GM19099 (cell line): ENCODE measurements at regions not wholly inside any gene's neighbourhood (a gene's known extent, or its start where the extent isn't known, plus 50 kb on each side); places are given as distances from the start of the nearest gene placed in this dataset.

Experiments
- POLR2A ChIP-seq: IDR thresholded peaks from 3 replicates; pipeline ENCODE4 v1.6.1; 2011; ENCODE audit warnings: low read depth; ENCODE audit not compliant: insufficient read length; ENCODE audit errors: extremely low read depth

DNA sequence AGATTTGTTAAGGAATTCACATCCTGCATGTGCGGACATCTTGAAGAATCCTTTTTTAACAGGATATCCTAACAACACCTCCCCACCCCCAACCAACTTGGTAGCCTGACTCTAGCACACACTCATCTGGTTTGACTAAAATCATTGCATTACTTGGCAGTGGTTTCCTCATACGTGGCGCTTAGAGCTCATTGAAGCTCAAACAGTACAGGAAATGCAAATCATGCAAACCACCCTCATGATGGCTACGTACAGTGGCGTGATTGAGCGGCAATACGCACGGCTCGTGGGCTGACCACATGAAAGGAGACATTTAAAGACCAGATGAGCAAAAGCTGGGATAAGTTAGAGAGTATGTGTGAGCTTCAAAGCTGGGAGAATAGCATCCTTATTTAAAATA is 336.2 kb downstream of the ZEB2 start:
- TF ChIP-seq POLR2A: no peak

DNA sequence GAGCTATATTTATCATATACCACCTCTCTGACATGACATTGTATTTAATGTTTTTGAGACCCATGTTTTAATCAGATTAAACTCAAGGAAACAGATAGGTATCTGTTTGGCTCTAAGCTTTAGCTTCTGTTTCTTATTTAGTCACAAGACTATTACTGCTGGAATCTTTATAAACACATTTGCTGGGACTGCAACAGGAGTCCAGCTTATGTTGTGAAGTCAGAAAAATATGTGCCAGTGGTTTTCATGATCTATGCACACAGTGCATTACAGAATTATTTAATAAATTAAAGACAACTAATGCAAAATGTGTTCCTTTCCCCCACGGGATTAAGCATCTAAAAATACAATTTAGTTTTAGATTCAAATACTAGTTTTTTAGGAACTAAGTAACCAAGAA is 338.9 kb downstream of the ZEB2 start:
- no peak for TF ChIP-seq POLR2A

DNA sequence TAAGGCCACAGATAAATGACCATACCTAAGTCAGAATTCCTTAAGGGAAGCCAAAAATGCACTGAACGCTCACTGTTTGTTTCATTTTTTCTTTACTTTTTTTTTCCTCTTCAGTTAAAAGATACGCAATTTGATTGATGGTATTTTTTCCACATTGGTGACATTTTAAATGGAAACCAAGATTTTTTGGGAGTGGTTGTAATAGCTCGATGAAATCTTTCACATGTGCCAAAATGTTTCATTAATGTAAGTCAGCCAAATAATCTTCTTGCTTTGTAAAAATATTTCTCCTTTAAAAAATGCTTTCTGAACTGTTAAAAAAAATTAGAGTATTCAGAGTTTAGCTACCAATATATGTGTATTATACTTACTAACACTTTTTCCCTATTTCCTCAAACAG is 339.8 kb downstream of the ZEB2 start:
- no peak for TF ChIP-seq POLR2A

DNA sequence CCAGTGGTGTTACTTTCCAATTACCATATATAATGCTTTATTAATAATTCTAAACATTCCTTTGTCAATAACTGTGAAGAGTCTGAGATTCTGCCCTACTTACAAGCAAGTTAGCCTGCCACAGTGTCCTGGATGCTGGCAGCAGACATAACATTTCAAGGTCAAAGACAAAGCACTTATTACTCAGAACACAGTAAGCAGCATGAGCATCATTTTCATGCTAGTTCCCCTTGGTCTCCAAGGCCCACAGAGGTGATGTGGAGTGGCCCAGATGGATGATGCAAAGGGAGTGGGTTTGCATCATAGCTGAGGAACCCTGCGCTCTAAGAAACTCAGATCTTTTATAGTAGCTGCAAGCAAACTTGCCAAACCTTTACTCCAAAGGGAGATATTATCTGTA is 349.7 kb downstream of the ZEB2 start:
- no peak for TF ChIP-seq POLR2A

DNA sequence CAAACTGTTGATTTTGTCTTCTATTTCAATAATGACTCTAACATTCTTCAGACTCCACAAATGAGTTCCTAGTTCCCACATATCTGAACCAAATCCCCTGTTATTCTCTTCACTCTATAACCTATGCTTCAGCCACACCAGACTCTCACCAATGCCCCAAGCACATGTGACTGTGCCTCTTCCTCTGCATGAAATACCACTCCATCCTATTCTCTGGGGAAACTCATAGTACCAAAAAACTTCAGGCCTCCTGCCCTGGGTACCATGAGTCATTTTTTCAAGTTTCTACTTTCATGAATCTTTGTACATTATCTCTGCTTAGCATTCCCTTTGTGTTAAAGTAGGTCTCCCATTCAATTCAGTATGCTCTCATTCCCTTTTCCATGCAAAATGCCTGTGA is 353.2 kb downstream of the ZEB2 start:
- TF ChIP-seq POLR2A: no peak

DNA sequence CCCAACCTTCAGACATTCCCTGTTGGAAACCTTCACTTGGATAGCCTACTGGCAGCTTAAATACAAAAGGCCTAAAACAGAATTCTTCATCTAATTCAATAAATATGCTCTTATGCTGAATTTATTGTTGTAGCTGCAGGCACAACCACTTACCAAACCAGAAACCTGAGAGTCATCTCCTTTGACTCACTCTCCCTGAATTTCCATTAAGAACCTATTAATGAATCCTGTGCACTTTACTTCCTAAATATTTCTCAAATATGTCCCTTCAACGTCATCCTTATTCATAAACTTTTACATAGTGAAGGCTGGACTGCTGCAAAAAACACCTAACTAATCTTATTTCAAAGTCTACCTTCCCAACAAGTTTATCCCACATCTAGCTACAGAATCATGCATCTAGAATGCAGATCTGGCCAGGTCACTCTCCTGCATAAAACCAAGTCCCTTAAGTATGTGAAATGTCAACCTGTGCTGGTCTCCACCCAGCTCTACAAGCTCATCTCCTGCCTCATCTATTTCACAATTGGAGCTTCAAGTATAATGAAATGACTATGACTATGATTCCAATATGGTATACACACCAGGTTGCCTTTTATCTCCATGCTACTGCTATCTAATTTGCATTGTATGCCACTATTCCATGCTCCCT is 354.2 kb downstream of the ZEB2 start:
- TF ChIP-seq POLR2A: no peak

DNA sequence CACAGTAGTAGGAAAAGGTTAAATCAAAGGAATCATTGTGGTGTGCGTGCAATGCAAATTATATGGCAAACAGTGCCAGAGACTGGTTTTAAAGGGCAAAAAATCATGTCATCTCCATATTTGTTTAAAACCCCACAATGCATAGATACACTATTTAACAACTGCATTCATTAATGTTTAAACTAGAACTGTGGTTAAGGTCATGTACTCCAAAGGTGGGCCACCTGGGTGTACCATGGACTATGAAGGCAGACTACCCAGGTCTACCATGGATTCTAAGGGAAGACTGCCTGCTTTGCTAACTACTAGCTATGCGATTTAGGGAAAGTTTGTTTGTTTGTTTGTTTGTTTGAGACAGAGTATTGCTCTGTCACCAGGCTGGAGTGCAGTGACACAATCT is 356.3 kb downstream of the ZEB2 start:
- TF ChIP-seq POLR2A: no peak

DNA sequence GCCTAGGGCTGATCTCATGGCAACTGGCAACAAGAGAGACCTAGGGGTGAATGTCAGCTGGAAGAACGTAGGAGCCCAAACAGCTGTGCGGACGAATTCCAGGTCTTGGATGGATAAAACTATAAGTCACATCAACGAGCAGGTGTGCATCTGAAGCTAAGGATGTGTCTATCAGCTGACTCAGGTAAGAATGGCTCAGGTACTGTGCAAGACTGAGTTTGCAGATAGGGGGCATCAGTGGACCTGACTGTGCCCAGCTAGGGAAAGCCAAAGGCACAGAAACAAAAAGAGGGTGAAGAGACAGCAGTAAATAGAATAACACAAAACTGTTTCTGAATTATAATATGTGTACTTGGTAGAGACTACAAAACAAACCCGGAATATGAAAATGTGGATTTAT is 357.3 kb downstream of the ZEB2 start:
- no peak for TF ChIP-seq POLR2A

DNA sequence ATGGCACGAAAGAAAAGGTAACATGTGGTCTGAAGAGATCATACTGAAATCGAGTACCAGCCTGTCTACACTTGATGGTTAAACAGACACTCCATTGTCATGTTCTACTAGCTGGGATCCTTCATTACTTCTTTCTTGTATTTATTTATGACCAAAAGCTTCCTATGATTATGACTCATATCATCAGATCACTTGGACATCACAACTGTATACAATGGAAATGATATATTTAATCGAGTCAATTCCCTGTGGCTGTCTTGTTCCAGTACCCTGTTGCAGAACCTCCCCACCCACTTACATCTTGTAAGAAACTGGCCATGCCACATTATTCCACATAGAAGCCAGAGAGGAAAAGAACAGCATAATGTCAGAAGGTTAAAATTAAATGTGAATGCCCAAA is 358.9 kb downstream of the ZEB2 start:
- no peak for TF ChIP-seq POLR2A

DNA sequence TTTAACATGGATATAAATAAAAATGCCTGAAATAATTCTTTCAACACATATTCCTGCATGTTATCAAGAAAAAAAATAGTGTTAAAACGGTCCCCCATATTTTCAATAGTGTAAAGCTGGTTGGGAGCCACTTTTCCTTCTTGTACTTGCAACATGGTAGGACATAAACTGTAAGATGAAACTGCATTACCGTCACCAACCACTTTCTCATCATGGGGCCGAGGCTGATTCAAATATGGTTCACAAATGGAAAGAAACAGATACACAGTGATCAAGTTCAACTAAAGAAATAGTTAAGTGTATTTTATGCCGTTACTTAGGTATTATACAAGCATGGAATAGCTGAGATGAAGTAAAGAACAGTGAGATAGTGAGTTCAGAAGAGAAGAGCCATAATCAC is 360.7 kb downstream of the ZEB2 start:
- no peak for TF ChIP-seq POLR2A

DNA sequence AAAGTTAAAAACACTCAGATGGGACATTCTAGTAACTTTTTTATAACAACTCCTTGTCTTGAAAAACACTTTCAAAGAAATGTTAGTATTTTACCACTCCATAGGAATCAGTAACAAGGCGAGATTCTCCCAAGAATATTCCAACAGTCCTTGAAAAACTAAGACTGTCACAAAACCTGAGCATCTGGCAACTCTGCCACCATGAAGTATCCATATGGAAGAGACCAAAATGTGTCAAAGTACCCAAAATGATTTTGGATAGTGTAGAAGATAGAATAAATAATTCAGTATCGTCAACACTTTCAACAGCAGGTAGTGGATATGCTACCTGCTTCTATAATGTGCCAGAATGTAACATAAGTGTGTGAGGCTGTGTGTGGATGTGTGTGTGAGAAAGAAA is 361.8 kb downstream of the ZEB2 start:
- no peak for TF ChIP-seq POLR2A

DNA sequence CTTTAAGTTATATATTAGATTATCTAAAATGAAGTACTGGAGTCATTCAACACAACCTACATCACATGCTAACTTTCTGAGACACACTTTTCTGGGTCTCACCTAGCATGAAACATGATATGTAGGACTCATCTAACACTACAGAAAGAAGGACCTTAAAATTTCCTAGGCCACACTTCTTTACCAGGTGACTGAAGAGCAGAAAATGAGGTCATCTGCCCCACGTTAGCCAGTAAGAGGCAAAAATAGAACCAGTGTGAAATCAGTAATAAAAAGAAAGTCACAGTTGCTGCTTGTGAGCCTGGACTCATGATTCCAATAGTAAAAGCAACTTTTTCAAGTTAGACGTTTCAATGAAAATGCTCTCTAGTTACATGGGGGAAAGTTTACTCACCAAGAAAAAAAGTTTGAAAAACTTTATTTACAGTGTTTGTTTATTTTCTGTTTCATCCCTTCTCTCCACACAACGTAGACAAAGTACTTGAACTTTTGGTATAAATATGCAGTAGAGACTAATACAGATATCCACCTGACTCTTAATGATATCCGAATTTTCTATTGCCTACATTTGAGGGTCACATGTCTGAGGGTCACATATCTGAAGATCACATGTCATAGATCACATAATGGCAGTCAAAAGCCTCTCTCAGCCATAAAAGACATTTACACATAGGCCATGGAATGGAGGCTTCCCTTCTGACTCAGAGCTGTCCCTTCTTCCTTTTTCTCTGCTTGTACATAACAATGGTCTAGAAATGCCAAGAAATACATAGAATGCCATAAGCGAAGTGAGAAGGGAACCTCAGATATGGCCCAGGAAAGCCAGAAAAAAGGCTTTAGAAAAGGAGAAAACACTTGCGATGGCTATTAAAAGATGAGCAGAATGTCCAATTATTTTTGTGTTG is 362.9 kb downstream of the ZEB2 start:
- no peak for TF ChIP-seq POLR2A

DNA sequence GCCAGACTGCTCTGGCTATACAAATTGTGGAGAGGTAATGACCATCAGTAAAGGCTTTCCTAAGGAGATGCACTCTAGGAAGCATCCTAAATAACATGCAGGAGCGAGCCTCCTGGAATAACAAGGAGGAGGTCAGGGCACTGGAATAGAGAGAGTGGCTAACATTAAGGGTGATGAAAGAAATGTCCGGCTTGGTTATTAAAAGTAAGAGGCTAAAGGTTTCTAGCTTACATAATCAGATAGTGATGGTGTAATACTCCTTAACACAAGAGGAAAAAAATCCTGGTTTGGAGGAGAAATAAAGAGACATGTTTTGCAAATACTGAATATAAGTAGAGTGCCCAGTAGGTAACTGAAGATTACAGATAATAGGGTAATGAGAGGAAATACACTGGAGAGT is 365.7 kb downstream of the ZEB2 start:
- no peak for TF ChIP-seq POLR2A

DNA sequence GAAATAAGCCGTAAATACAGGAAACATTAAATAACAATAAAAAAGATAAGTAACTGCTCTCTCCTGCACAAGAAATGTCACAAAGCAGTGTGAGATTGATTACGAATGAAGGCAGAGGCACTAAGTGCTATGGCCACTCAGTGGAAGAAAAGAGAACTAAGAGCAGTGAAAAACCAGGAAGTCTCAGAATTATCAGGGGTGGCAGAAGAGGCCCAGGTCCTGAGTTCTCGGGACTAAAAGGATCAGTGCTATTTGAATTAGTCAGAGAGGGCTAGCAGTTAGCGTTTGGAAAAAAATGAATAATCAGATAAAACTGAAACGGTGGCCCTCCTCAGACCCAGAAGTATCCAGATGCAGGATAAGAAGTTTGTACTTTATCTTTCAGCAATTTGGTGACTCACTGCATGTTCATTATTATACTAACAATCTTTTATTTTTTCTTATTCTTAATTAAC is 367.1 kb downstream of the ZEB2 start:
- TF ChIP-seq POLR2A: no peak

DNA sequence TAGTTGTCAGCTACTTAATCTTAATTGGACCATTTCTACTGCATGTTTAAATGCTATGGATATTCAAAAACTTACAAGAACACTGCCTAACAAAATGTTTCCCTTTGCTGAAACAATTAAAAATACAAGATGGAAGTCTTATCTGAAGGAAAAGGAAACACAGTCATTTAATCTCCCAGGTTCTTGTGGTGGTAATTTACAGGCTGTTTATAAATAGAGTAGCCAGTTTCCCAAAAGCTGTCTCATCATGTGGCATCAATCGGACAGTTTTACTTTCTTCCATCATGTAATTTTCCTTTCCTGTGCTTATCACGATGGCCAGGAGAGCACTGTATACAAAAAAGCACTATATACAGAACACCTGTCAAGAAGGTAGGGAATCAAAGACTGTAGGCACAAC is 368.1 kb downstream of the ZEB2 start:
- TF ChIP-seq POLR2A: no peak

DNA sequence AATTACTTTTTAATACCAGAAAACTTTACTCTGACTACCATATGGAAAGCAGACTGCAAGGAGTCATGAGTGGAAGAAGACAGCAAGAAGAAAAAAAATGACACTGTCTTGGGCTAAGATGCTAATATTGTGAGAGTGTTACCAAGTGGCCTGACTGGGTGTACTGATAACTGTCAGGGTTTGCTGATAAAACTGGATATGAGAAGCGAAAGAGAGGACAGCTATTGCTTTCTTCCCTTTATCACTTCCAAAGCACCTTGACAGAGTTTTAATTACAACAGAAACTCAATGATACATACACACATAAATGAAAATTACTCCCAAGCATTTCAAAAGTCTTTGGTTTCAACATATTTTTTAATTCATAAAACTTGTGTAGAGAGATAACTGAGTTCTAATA is 368.5 kb downstream of the ZEB2 start:
- no peak for TF ChIP-seq POLR2A

DNA sequence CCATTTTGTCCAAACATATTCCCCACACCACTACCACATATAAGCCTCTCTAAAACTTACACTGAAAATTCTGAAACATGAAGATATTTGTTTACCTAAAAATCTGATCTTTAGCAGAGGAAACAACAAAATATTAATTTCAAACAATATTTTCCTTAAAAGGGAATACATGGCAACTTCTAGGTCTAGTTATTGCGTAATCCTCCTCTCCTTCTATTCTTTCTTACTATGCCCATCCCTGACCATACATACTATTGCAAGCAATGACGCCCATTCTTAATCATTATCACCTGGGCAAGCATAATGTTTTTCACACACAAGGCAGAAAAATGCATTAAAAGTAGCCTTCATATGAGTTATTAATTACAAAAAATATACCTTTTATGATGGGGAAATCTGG is 372.6 kb downstream of the ZEB2 start:
- TF ChIP-seq POLR2A: no peak

DNA sequence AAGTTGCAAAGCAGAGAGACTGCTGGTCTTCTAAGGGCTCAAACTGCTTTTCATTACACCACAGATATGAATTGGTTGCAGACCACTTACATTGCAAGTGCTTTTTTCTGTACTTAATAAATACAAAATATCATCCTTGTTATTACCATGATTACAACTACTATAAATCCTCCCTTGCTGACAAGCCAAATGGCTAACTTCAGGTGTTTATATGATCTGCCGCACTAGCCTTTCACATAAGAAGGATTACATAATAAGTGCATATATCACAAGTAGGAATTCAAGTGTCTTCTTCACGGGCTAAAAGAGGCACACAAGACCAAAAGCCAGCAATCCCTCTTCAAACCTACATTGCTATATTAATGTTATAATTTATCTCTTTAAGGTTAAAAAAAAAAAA is 373.0 kb downstream of the ZEB2 start:
- TF ChIP-seq POLR2A: no peak
